Body of pancreas (tissue), 4 donors: ENCODE measurements at regions not wholly inside any gene's neighbourhood (a gene's known extent, or its start where the extent isn't known, plus 50 kb on each side); places are given as distances from the start of the nearest gene placed in this dataset.

Experiments used
- ATAC-seq: fragments of 150-250 bp; one replicate; pipeline ENCODE4 v1.9.1; 2016
- DNase-seq, 4 donors: peaks; one replicate each; pipeline ENCODE4 v3.0.0-alpha.2; 2019
- H3K27ac ChIP-seq, 4 donors: fragments of 200-600 bp; sonication (generic); 1 replicate in 3 of 4; 2 replicates in 1 of 4; pipeline versions ENCODE4 v1.5.1 to v1.6.1; 2016 to 2019; ENCODE audit warnings: mild to moderate bottlenecking in 1 of 4, mixed read lengths in 1 of 4, moderate library complexity in 1 of 4
- H3K27me3 ChIP-seq, 2 donors: fragments of 200-600 bp; sonication (generic); one replicate each; pipeline ENCODE4 v1.6.0; 2016; ENCODE audit warnings: mild to moderate bottlenecking in 1 of 2
- H3K36me3 ChIP-seq, 2 donors: fragments of 200-600 bp; sonication (generic); replicated peaks in 1 of 2; 2 replicates each; pipeline ENCODE4 v1.5.1; 2016; ENCODE audit warnings: low read depth in 2 of 2; ENCODE audit not compliant: insufficient read depth in 1 of 2
- H3K4me1 ChIP-seq: fragments of 200-600 bp; sonication (generic); one replicate; pipeline ENCODE4 v1.6.0; 2016
- H3K4me3 ChIP-seq, 2 donors: fragments of 200-600 bp; sonication (generic); 1 replicate in 1 of 2; 2 replicates in 1 of 2; pipeline ENCODE4 v1.5.1; 2016 to 2019
- H3K9me3 ChIP-seq, 3 donors: fragments of 200-600 bp; sonication (generic); 1 replicate in 2 of 3; 2 replicates in 1 of 3; pipeline ENCODE4 v1.5.1; 2016
- POLR2A ChIP-seq, 3 donors: fragments of 450-650 bp; IDR thresholded peaks; one replicate each; pipeline ENCODE4 v1.6.1; 2016; ENCODE audit warnings: antibody characterized with exemption in 3 of 3, mild to moderate bottlenecking in 2 of 3
- WGBS, 2 donors: methylation state at CpG; one replicate each; pipeline ENCODE4 v1.1.5; 2017; 5-methylcytosine and 5-hydroxymethylcytosine counted together
- intact Hi-C: fragments of 100-400 bp; cut with DNase I; formaldehyde crosslinking; loops from one replicate; pipeline ENCODE4 v1.15.1; 2023
- TF ChIP-seq, protein P1 (sequence below), 7 experiments: fragments of 450-650 bp in 4 of 7; fragments of 200-600 bp in 3 of 7; sonication (generic) in 3 of 7; IDR thresholded peaks; one replicate each; pipeline ENCODE4 v1.5.1; 2016 to 2019; ENCODE audit warnings: antibody characterized with exemption in 7 of 7

- WGBS, 2 donors = 82 to 85% methylated on average over 7 of the region's 7 CpGs
- no peak for TF ChIP-seq POLR2A (IDR thresholded peaks at IDR 0.05)
- TF ChIP-seq, protein P1, sequence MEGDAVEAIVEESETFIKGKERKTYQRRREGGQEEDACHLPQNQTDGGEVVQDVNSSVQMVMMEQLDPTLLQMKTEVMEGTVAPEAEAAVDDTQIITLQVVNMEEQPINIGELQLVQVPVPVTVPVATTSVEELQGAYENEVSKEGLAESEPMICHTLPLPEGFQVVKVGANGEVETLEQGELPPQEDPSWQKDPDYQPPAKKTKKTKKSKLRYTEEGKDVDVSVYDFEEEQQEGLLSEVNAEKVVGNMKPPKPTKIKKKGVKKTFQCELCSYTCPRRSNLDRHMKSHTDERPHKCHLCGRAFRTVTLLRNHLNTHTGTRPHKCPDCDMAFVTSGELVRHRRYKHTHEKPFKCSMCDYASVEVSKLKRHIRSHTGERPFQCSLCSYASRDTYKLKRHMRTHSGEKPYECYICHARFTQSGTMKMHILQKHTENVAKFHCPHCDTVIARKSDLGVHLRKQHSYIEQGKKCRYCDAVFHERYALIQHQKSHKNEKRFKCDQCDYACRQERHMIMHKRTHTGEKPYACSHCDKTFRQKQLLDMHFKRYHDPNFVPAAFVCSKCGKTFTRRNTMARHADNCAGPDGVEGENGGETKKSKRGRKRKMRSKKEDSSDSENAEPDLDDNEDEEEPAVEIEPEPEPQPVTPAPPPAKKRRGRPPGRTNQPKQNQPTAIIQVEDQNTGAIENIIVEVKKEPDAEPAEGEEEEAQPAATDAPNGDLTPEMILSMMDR (IDR thresholded peaks at IDR 0.05) = no peak
- H3K27me3 ChIP-seq = no peaks in the 10 kb centered on the region
- H3K4me1 ChIP-seq = peaks cover 4% of the 10 kb centered on the region
- H3K27ac ChIP-seq = no peak overlapping the region
- no peak for ATAC-seq
- intact Hi-C loops = no loop called here
- no peaks in the 10 kb centered on the region for H3K36me3 ChIP-seq
- DNase-seq = no peak
- no peak overlapping the region for H3K4me3 ChIP-seq
- no peaks in the 10 kb centered on the region for H3K9me3 ChIP-seq
Measured at GRCh38 chr16:54623636-54624035, 307.0 kb upstream of the IRX5 start.

- ATAC-seq = no peak
- Histone ChIP-seq H3K9me3 (no peaks in the 10 kb centered on the region), H3K36me3 (no peaks in the 10 kb centered on the region), H3K4me3 (no peak overlapping the region), H3K27ac (no peak overlapping the region), H3K27me3 (no peaks in the 10 kb centered on the region), H3K4me1 (no peaks in the 10 kb centered on the region)
- TF ChIP-seq, protein P1 (IDR thresholded peaks at IDR 0.05) = no peak
- no peak for TF ChIP-seq POLR2A (IDR thresholded peaks at IDR 0.05)
- intact Hi-C loops = no loop called here
- DNase-seq = no peak
- 42 to 51% methylated on average over 3 of the region's 3 CpGs for WGBS, 2 donors
Measured at GRCh38 chr16:54620197-54620596, 310.5 kb upstream of the IRX5 start.

- Histone ChIP-seq H3K27me3 (no peaks in the 10 kb centered on the region), H3K4me1 (no peaks in the 10 kb centered on the region), H3K9me3 (no peaks in the 10 kb centered on the region), H3K4me3 (no peak overlapping the region), H3K36me3 (no peaks in the 10 kb centered on the region), H3K27ac (no peak overlapping the region)
- WGBS, 2 donors = 43 to 49% methylated on average over 5 of the region's 5 CpGs
- TF ChIP-seq, protein P1 (IDR thresholded peaks at IDR 0.05) = no peak
- TF ChIP-seq POLR2A (IDR thresholded peaks at IDR 0.05) = no peak
- intact Hi-C loops = no loop called here
- ATAC-seq = no peak
- no peak for DNase-seq
Measured at GRCh38 chr16:54616610-54617009, 314.1 kb upstream of the IRX5 start.

- Histone ChIP-seq H3K9me3 (peaks cover 0 to 7% (median 0%) of the 10 kb centered on the region in 3 donors), H3K4me3 (no peak overlapping the region), H3K27ac (no peak overlapping the region), H3K27me3 (no peaks in the 10 kb centered on the region), H3K4me1 (peaks cover 6% of the 10 kb centered on the region), H3K36me3 (no peaks in the 10 kb centered on the region)
- no peak for TF ChIP-seq POLR2A (IDR thresholded peaks at IDR 0.05)
- TF ChIP-seq, protein P1 (IDR thresholded peaks at IDR 0.05) = no peak
- intact Hi-C loops = no loop called here
- WGBS, 2 donors = 69 to 74% methylated on average over 1 of the region's 1 CpG
- DNase-seq (no peak), ATAC-seq (no peak)
Measured at GRCh38 chr16:54605536-54606066, 319.0 kb upstream of the IRX3 start.

DNA sequence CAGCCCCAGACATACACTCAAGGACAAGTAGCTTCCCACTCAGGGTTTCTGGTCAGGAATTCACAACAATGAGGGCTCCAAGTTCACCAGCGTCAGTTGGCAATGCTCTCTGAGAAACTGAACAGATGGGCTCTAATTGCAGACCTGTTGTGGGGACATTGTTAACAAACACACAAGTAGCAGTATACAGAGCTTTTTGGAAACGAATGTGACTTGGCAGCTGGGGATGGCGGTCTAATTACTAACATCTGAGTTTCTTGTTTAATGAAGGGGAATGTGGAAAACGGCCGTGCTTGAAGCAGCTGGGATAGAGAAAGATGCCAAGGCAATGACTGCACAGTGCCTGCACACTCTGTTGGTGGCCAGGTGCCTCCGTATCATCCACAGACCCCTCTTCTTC, 316.1 kb upstream of the IRX3 start:
- Histone ChIP-seq H3K4me3 (no peak overlapping the region), H3K4me1 (peaks cover 6% of the 10 kb centered on the region), H3K9me3 (no peaks in the 10 kb centered on the region), H3K27ac (no peak overlapping the region), H3K27me3 (no peaks in the 10 kb centered on the region), H3K36me3 (no peaks in the 10 kb centered on the region)
- 23 to 36% methylated on average over 6 of the region's 6 CpGs for WGBS, 2 donors
- TF ChIP-seq, protein P1 (IDR thresholded peaks at IDR 0.05) = no peak
- TF ChIP-seq POLR2A (IDR thresholded peaks at IDR 0.05) = no peak
- intact Hi-C loops = no loop called here
- no peak for ATAC-seq
- no peak for DNase-seq
